ENCODE measurements at regions not wholly inside any gene's neighbourhood (a gene's known extent, or its start where the extent isn't known, plus 50 kb on each side); places are given as distances from the start of the nearest gene placed in this dataset.

DNA sequence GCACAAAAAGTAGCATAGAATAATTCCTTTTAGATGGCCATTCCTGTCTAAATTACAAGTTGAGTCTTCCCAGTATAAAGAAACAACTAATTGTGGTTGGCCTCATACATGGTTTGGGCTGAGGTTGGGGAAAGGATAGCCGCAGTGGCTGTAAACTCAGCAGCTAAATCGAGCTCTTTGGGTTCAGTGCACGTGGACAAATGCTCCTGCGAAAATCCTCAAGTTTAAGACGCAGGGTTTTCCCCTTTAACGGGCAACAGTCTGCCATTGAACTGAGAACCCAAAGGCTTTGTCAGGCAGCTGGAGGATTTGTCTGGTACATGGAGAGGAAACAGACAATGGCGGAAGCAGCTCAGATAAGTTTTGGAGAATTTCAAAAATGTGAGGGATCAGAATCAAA is 331.9 kb downstream of the TGFB2 start:
- Histone ChIP-seq H3K9me3 (ENCODE audit: low read length) (no peaks in the 10 kb centered on the region), H3K9me2 (replicated peaks; ENCODE audit: low read length) (0 out of 2 replicates have a peak, but pooled peaks cover 3% of the 10 kb centered on the region), H3K4me2 (ENCODE audit: low read length) (no peak overlapping the region), H2AFZ (ENCODE audit: low read length) (no peak overlapping the region), H3K4me3 (ENCODE audit: low read length) (no peak overlapping the region), H3F3A (ENCODE audit: low read length, unreplicated experiment) (no peaks in the 10 kb centered on the region), H3K27ac (ENCODE audit: low read length) (no peak overlapping the region), H4K20me1 (ENCODE audit: low read length) (no peaks in the 10 kb centered on the region), H3K27me3 (ENCODE audit: low read length) (no peaks in the 10 kb centered on the region), H3K9ac (ENCODE audit: low read length) (no peak overlapping the region), H3K4me1 (ENCODE audit: insufficient read depth, low read length) (0 out of 2 replicates have a peak, but pooled peaks cover 5% of the 10 kb centered on the region), H3K79me2 (ENCODE audit: low read length) (no peaks in the 10 kb centered on the region), H3K36me3 (ENCODE audit: low read depth, low read length) (no peaks in the 10 kb centered on the region)
- ATAC-seq (no peak), DNase-seq (no peak)
- intact Hi-C loops (cut with micrococcal nuclease): no loop called here
- no TSS peak for BruUV-seq (replicated peaks)
- TF ChIP-seq EZH2phosphoT487 (IDR thresholded peaks at IDR 0.05; ENCODE audit: borderline replicate concordance, low read length) (no peak), EZH2 (IDR thresholded peaks at IDR 0.05; ENCODE audit: low read length, unreplicated experiment) (no peak)
- TF ChIP-seq, protein P1, sequence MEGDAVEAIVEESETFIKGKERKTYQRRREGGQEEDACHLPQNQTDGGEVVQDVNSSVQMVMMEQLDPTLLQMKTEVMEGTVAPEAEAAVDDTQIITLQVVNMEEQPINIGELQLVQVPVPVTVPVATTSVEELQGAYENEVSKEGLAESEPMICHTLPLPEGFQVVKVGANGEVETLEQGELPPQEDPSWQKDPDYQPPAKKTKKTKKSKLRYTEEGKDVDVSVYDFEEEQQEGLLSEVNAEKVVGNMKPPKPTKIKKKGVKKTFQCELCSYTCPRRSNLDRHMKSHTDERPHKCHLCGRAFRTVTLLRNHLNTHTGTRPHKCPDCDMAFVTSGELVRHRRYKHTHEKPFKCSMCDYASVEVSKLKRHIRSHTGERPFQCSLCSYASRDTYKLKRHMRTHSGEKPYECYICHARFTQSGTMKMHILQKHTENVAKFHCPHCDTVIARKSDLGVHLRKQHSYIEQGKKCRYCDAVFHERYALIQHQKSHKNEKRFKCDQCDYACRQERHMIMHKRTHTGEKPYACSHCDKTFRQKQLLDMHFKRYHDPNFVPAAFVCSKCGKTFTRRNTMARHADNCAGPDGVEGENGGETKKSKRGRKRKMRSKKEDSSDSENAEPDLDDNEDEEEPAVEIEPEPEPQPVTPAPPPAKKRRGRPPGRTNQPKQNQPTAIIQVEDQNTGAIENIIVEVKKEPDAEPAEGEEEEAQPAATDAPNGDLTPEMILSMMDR (conservative IDR thresholded peaks at IDR 0.05; ENCODE audit: low read depth, low read length): no peak
- POLR2A ChIA-PET (ENCODE audit: unreplicated experiment): no interaction called here
- CTCF ChIA-PET: no interaction called here

DNA sequence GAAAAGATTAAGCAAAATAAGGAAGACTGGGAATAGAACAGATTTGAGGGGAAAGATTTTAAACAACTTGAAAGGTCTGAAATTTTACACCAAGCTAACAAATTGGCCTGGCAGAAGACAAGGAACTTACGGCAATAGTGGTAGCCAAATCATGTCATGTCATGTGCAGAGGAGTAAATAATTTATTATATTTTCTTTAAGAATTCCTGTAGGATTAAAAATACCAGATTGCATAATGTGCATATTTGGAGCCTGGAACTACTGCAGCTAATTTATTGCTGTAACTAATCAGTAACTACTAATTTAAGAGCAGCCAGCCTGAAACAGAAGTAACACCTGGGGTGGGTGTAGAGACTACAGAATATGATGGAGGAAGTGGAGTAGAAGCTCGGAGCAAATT is 334.3 kb downstream of the TGFB2 start:
- CTCF ChIA-PET: interaction anchor here (0.7 kb wide), 1 partner anchor 964 kb away, joined by 3 read pairs; no protein-coding TSS in a partner anchor
- Histone ChIP-seq H3K4me2 (ENCODE audit: low read length) (no peak overlapping the region), H3K4me1 (ENCODE audit: insufficient read depth, low read length) (0 out of 2 replicates have a peak, but pooled peaks cover 3% of the 10 kb centered on the region), H3K9ac (ENCODE audit: low read length) (no peak overlapping the region), H3K27me3 (ENCODE audit: low read length) (no peaks in the 10 kb centered on the region), H3K9me3 (ENCODE audit: low read length) (no peaks in the 10 kb centered on the region), H3K9me2 (replicated peaks; ENCODE audit: low read length) (0 out of 2 replicates have a peak, but pooled peaks cover 3% of the 10 kb centered on the region), H4K20me1 (ENCODE audit: low read length) (no peaks in the 10 kb centered on the region), H3F3A (ENCODE audit: low read length, unreplicated experiment) (no peaks in the 10 kb centered on the region), H3K36me3 (ENCODE audit: low read depth, low read length) (no peaks in the 10 kb centered on the region), H3K4me3 (ENCODE audit: low read length) (no peak overlapping the region), H2AFZ (ENCODE audit: low read length) (no peak overlapping the region), H3K79me2 (ENCODE audit: low read length) (no peaks in the 10 kb centered on the region), H3K27ac (ENCODE audit: low read length) (no peak overlapping the region)
- no TSS peak for BruUV-seq (replicated peaks)
- TF ChIP-seq, protein P1 (conservative IDR thresholded peaks at IDR 0.05; ENCODE audit: low read depth, low read length): no peak
- TF ChIP-seq EZH2phosphoT487 (IDR thresholded peaks at IDR 0.05; ENCODE audit: borderline replicate concordance, low read length) (no peak), EZH2 (IDR thresholded peaks at IDR 0.05; ENCODE audit: low read length, unreplicated experiment) (no peak)
- POLR2A ChIA-PET (ENCODE audit: unreplicated experiment): interaction anchor here (0.6 kb wide), 1 partner anchor 24 kb away, joined by 5 read pairs; no protein-coding TSS in a partner anchor
- intact Hi-C loops (cut with micrococcal nuclease): no loop called here
- DNase-seq (no peak), ATAC-seq (no peak)

DNA sequence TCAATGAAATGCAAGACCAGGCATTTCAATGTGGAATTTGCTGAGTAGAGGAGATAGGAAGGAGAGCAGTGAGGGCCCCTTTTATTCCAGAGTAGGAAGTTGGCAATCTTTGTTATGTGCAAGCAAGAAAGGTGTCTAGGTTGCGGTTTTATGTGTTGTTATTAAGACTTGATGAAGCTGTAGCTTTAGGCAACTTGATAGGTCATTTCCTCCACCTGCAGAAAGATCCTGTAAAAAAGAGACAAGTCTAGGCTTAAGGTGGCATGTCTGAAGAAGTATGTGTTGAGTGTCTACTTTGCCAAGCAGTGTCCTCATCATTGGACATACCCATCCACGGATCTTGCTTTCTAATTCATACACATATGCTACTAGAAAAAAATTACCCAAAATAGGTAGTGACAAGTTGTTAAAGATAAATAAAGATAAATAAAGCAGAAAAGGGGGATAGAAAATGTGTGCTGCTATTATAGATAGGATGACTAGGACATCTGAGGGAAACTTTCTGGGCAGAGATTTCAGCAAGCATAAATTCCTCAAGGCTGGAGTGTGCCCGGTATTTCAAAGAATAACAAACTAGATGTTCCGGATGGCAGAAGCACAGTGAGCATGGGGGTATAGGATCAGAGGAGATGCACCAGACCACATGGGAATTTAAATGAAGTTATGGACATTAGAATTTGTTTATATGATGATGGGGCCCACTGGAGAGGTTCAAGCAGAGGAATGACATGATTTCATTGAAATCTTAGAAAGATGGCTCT is 335.0 kb downstream of the TGFB2 start:
- H3K27ac ChIP-seq (ENCODE audit: low read length): no peak overlapping the region
- BruUV-seq (replicated peaks): no TSS peak
- ATAC-seq: no peak

More for the DNA sequence above, 335.0 kb downstream of the TGFB2 start:
- no peaks in the 10 kb centered on the region for H3K4me1 ChIP-seq (ENCODE audit: insufficient read depth, low read length)
- no peaks in the 10 kb centered on the region for H3F3A ChIP-seq (ENCODE audit: low read length, unreplicated experiment)
- 0 out of 2 replicates have a peak, but pooled peaks cover 7% of the 10 kb centered on the region for H3K9me2 ChIP-seq (replicated peaks; ENCODE audit: low read length)
- no peak overlapping the region for H3K4me2 ChIP-seq (ENCODE audit: low read length)
- no peak overlapping the region for H2AFZ ChIP-seq (ENCODE audit: low read length)
- ChIA-PET CTCF (no interaction called here), POLR2A (ENCODE audit: unreplicated experiment) (no interaction called here)
- DNase-seq: no peak
- H3K36me3 ChIP-seq (ENCODE audit: low read depth, low read length): no peaks in the 10 kb centered on the region
- intact Hi-C loops (cut with micrococcal nuclease): loop anchor here (5.0 to 10.0 kb wide), 2 partner anchors 707 to 1135 kb away; no protein-coding TSS in a partner anchor
- H3K9ac ChIP-seq (ENCODE audit: low read length): no peak overlapping the region
- no peaks in the 10 kb centered on the region for H4K20me1 ChIP-seq (ENCODE audit: low read length)
- H3K27me3 ChIP-seq (ENCODE audit: low read length): no peaks in the 10 kb centered on the region
- no peak overlapping the region for H3K4me3 ChIP-seq (ENCODE audit: low read length)
- no peak for TF ChIP-seq EZH2phosphoT487 (IDR thresholded peaks at IDR 0.05; ENCODE audit: borderline replicate concordance, low read length)
- TF ChIP-seq, protein P1 (conservative IDR thresholded peaks at IDR 0.05; ENCODE audit: low read depth, low read length): no peak
- TF ChIP-seq EZH2 (IDR thresholded peaks at IDR 0.05; ENCODE audit: low read length, unreplicated experiment): no peak
- no peaks in the 10 kb centered on the region for H3K79me2 ChIP-seq (ENCODE audit: low read length)
- H3K9me3 ChIP-seq (ENCODE audit: low read length): no peaks in the 10 kb centered on the region
